ENCODE measurements at regions not wholly inside any gene's neighbourhood (a gene's known extent, or its start where the extent isn't known, plus 50 kb on each side); places are given as distances from the start of the nearest gene placed in this dataset.

- no peak for TF ChIP-seq CTCF (IDR thresholded peaks at IDR 0.05)
- Mint-ChIP-seq H3K4me3 (no peak overlapping the region), H3K4me1 (no peaks in the 10 kb centered on the region), H3K36me3 (no peaks in the 10 kb centered on the region), H3K9me3 (peaks cover 0 to 8% (median 2%) of the 10 kb centered on the region in 7 donors), H3K27me3 (ENCODE audit: low read depth in 3 of 3) (peaks cover 0 to 1% (median 0%) of the 10 kb centered on the region in 3 donors), H3K27ac (no peak overlapping the region)
- H3K9ac ChIP-seq (ENCODE audit: insufficient read depth, low read length, poor library complexity, severe bottlenecking): no peak overlapping the region
- H3K4me3 ChIP-seq (replicated peaks in 1 of 3; ENCODE audit: low read depth in 2 of 3, low read length in 3 of 3): no peak overlapping the region
- no peak overlapping the region for H3K4me2 ChIP-seq (replicated peaks; ENCODE audit: extremely low read depth, low read length, poor library complexity, severe bottlenecking)
- no peak overlapping the region for H2AFZ ChIP-seq (ENCODE audit: insufficient read depth, low read depth, low read length, poor library complexity, severe bottlenecking)
- H4K20me1 ChIP-seq (ENCODE audit: insufficient read depth, low read length): no peaks in the 10 kb centered on the region
- no peaks in the 10 kb centered on the region for H3K27me3 ChIP-seq (ENCODE audit: control insufficient read depth in 2 of 2, insufficient read depth in 2 of 2, low read length in 2 of 2)
- DNase-seq: no peak
- intact Hi-C loops (cut with micrococcal nuclease): no loop called here
- H3K36me3 ChIP-seq (replicated peaks in 1 of 2; ENCODE audit: control insufficient read depth in 1 of 2, insufficient read depth in 2 of 2, low read length in 2 of 2): no peaks in the 10 kb centered on the region
- no peak overlapping the region for H3K27ac ChIP-seq (ENCODE audit: low read depth in 1 of 2, low read length in 2 of 2)
- no peaks in the 10 kb centered on the region for H3K4me1 ChIP-seq (ENCODE audit: control insufficient read depth in 1 of 2, insufficient read depth in 2 of 2, low read length in 2 of 2)
- H3K79me2 ChIP-seq (ENCODE audit: insufficient read depth, low read length): no peaks in the 10 kb centered on the region
- WGBS (ENCODE audit: insufficient coverage): 100% methylated on average over 4 of the region's 18 CpGs
- no peaks in the 10 kb centered on the region for H3K9me3 ChIP-seq (replicated peaks in 1 of 2; ENCODE audit: control insufficient read depth in 1 of 2, insufficient read depth in 1 of 2, low read length in 2 of 2)
Observed at GRCh38 chrX:99887918-99888317, 522.2 kb downstream of the PCDH19 start.

- intact Hi-C loops (cut with micrococcal nuclease): no loop called here
- no peak for DNase-seq
- TF ChIP-seq CTCF (IDR thresholded peaks at IDR 0.05): no peak
Observed at GRCh38 chrX:99857455-99857854, 552.6 kb downstream of the PCDH19 start.

More at GRCh38 chrX:99857455-99857854, 552.6 kb downstream of the PCDH19 start:
- no peaks in the 10 kb centered on the region for H3K27me3 Mint-ChIP-seq (ENCODE audit: low read depth in 3 of 3)
- Histone ChIP-seq H3K79me2 (ENCODE audit: insufficient read depth, low read length) (no peaks in the 10 kb centered on the region), H3K9ac (ENCODE audit: insufficient read depth, low read length, poor library complexity, severe bottlenecking) (no peak overlapping the region), H3K27me3 (ENCODE audit: control insufficient read depth in 2 of 2, insufficient read depth in 2 of 2, low read length in 2 of 2) (no peaks in the 10 kb centered on the region), H2AFZ (ENCODE audit: insufficient read depth, low read depth, low read length, poor library complexity, severe bottlenecking) (no peak overlapping the region), H3K4me2 (replicated peaks; ENCODE audit: extremely low read depth, low read length, poor library complexity, severe bottlenecking) (no peak overlapping the region), H3K4me3 (replicated peaks in 1 of 3; ENCODE audit: low read depth in 2 of 3, low read length in 3 of 3) (no peak overlapping the region), H3K9me3 (replicated peaks in 1 of 2; ENCODE audit: control insufficient read depth in 1 of 2, insufficient read depth in 1 of 2, low read length in 2 of 2) (peaks cover 0 to 11% of the 10 kb centered on the region in 2 donors), H3K4me1 (ENCODE audit: control insufficient read depth in 1 of 2, insufficient read depth in 2 of 2, low read length in 2 of 2) (no peaks in the 10 kb centered on the region), H4K20me1 (ENCODE audit: insufficient read depth, low read length) (no peaks in the 10 kb centered on the region), H3K36me3 (replicated peaks in 1 of 2; ENCODE audit: control insufficient read depth in 1 of 2, insufficient read depth in 2 of 2, low read length in 2 of 2) (no peaks in the 10 kb centered on the region), H3K27ac (ENCODE audit: low read depth in 1 of 2, low read length in 2 of 2) (no peak overlapping the region)
- H3K4me3 Mint-ChIP-seq: no peak overlapping the region
- H3K27ac Mint-ChIP-seq: no peak overlapping the region
- no CpG with 5 or more reads among the region's 1 CpG for WGBS (ENCODE audit: insufficient coverage)
- H3K9me3 Mint-ChIP-seq: peaks cover 0 to 2% (median 0%) of the 10 kb centered on the region in 7 donors
- H3K36me3 Mint-ChIP-seq: no peaks in the 10 kb centered on the region
- H3K4me1 Mint-ChIP-seq: no peaks in the 10 kb centered on the region
